GM21367 (cell line): ENCODE measurements at regions not wholly inside any gene's neighbourhood (a gene's known extent, or its start where the extent isn't known, plus 50 kb on each side); places are given as distances from the start of the nearest gene placed in this dataset.

Experiments used
- ATAC-seq: cut with Tn5 transposase; IDR thresholded peaks from one replicate; pipeline ENCODE4 v1.9.1; 2021; ENCODE audit not compliant: unreplicated experiment

DNA sequence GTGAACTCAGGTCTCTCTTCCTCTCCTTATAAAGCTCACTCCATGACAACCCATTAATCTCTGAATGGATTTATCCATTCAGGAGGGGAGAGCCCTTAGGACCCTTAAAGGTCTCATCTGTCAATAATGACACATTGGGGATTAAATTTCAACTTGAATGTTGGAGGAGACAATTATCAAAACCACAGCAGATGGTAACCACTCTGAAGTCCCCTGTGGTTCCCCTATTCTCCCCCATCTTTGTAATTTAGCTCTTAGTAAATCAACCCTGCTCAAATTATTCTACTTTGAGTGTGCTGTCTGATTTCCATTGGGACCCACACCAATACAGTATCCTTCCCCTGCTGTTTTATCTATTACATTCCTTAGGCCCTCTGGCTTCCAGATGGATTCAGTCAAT is 72.0 kb upstream of the RAI14 start:
- no peak for ATAC-seq

DNA sequence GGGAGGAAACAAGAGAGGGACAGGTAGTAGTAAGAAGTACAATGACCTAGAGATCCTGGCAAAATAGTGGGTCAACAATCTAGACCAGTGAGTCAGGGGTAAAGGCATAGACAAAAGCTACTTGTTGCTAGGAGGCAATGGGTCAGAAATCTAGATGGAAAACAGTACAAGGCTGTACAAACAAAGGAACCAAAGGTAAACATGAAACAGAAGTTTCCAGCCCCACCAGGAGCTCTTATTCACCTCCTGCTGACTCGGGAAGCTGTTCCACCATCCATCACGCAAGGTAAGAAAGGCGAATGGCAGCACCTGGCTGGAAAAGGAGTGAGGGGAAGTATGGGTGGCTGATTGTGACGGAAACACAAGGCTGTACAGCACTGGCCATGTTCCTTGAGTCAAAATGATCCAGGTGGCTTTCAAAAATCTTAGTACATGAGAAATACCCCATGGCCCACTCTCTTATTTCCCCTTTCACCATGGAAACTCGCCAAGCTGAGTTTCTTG is 70.5 kb upstream of the RAI14 start:
- ATAC-seq, result no peak

DNA sequence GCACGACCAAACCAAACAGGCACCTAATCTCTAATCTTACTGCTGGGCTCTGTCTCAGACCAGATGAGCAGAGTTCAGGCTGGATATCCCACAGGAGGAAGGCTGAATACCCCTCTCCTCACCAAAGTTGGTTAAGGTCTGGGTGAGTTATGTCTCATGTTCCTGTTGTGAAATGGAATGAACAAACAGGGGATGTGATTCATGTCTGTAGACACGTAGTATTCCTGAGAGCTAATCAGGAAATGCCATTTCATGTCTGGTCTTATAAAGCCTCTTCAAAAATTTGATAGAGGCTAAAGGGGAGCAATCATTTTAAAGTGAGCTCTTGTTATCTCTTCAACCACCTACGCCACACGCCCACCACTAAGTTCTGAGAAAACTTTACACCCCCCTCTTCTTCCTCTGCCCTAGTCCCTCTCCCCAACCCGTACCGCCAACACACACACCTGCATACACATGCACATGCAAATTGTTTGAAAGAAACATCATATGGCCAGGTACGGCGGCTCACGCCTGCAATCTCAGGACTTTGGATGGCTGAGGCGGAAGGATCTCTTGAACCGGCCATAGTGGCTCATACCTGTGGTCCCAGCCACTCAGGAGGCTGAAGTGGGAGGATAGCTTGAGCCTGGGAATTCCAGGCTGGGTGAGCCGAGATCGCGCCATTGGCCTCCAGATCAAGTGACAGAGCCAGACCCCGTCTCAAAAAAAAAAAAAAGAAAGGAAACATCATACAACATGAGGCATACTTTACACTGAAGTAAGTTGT is 69.8 kb upstream of the RAI14 start:
- ATAC-seq, result no peak

DNA sequence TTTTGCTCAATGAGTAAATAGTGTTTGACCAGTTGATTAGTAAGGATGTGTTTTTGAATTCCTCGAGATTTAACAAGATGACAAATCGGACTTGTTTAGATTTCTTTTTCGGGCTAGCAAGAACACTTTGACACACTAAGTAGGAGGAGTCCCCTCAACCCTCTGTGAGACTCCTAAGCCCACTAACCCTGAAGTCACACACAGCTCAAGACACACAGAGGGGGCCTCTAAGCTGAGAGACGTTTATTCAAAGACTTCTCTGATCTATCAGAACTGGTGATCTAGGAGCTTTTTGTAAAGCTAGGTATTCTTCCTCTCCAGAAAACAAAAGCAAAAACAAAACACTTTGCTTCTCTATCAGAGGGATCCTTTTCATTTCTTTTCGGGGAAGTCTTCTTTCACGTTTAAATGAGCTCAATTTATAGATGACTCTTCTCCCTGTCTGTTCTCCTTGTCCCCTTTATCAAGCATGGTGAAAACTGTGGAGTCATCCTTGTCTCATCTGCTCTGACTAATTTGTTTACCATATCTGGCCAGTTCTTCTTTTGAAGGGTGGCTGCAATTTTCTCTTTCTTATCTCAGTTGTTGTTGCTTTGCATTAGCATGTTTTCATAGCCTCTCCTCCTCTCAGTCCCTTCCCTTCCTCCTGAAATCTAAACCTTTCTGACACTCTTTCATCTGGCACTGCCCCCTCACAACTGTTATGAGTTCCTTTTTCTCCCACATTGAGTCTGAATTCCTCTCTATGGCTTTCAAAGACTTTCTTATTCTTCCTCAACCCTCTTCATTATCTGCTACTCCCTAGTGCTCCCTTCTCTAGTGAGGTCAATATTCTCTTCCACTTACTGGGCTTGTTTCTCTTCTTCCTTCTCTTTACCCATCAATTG is 68.5 kb upstream of the RAI14 start:
- no peak for ATAC-seq

DNA sequence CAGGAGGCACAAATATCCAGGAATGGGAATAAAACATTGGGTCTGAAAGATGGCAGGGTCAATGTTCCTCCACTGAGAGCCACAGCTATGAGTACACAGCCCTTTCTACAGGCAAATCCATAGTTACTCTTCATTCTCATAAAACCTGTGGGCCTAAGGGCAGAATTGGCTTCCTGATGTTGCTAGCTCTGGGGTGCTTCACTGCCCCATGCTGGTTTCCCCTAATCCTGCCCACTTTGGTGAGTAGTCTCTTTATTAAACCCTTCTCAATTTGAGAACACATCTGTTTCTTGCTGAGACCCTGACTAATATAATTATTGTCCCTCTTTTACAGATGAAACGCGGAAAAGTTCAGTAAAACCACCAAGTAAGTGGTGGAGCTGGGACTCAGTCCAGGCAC is 66.3 kb upstream of the RAI14 start:
- no peak for ATAC-seq

DNA sequence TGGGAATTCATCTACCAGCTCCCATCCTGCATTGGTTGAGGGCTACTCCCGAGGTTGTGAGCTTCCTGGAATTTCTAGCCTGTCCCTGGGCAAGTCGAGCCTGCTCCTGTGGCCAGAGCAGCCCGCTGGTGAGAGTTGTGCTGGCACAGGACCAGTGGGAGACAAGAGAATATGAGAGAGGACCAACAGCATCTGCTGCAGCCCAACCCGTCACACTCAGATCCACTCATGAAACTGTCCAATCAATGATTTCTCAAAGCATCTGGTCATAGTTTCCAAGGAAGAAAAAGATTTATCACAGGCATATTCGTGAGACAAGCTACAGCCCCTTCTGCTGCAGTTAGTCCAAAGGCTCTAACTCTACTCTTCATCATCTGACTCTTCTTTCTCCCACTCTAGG is 64.4 kb upstream of the RAI14 start:
- no peak for ATAC-seq

DNA sequence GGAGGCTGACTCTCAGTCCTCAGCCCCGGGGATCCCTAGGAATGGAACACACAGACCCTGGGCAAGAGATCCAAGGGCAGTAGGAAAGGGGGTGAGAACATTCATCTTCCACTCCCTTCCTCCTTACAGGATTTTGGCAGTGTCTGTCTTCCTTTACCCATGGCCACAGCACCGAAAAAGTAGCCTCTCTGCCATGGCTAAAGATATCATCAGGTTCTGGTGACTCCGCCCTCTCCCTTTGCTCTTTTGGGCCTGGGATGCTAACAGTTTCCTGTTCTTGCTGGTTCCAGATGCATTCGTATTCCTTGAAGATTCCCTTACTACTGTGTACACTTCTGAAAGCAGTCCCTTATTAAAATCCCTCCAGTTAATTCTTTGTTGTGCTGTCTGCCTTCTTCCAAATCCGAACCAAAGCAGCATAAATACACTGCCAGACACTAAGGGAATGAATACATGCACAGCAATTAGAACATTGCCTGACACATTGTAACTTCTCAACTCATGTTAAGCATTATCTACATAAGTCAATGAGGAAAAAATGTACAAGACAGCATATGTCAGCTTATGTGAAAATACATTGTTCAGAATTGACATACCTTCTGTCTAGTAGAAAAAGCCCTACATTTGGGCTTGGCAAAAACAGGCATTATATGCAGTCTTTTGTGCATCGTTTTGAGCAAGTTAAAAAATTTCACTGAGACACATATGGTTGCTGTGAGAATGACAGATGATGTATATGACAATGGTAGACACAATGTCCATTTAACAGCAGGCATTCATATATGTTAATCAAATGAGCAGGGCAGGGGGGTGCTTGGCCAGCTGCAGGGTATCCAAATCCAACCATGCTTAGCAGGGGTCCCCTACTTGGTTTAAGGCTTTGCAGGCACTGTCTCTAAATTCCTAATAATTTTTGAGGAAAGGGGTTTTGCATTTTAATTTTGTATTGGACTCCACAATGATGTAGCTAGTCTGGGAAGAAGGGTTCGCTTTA is 58.8 kb upstream of the RAI14 start:
- ATAC-seq, result no peak

DNA sequence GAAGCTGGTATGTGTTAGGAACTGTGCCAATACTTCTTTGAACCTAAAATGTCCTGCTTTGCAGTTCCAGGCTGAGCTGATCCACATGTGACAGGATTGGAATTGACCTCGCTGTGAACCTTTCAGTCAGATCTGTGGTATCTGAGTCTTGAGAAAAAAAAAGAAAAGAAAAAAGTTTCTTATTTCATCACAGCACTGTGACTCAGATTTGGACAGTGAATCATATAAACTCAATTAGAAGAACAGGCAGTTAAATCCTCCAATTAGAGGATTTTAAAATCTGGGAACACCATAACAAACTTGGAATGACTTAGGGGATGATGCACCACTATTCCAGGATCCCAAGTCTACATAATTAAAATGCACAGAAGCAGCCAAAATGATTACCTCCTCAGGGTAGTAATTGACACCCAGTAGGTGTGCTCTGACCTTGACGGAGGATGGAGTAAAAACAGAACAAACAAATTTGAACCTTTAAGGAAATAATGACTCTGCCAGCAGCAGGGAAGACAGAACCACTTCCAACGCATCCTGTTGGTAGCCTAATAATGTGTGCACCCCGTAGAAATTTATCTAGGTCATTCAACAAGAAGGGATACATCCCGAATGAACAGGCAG is 57.8 kb upstream of the RAI14 start:
- ATAC-seq, result no peak

DNA sequence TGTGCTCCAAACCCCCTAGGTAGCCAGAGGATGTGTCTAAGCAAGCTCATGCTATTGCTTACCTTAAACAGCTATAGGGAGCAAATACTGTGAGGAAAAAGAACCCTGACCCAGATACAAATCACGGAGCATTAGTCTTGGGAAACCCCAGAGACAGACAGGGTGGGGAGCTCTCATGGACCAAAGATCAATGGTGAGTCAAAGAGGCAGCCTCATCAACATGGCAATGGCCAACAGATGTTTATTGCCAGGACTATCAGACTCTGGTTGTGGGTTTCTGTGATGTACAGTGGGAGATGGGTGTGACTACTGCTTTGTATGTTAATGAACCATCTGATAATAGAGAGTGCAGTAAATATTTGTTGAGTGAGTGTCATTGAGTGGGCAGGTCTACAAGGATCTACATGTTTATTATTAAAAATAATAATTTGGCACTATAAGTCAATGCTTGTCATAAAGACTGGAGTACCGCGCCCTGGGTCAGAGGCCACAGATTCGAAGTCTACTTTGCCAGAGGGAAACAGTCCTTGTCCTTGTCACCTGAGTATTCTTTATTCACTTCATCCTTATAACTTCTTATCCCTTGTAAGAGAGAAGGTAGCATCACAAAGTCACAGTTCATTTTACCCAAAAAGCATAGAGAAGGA is 56.5 kb upstream of the RAI14 start:
- ATAC-seq, result no peak

DNA sequence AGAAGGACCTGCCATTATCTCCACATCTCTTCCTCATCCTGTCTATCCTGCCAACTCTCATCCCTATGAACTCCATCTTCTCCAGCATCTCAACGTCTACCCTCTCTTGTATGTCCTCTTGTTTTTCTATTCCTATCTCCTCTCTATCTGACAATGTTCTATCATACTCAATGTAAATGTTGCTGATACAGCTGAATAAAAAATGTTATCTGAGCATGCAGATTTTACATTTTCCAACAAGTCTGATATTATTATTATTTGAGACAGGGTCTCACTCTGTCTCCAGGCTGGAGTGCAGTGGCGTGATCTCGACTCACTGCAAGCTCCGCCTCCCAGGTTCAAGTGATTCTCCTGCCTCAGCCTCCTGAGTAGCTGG is 56.0 kb upstream of the RAI14 start:
- ATAC-seq, result no peak

DNA sequence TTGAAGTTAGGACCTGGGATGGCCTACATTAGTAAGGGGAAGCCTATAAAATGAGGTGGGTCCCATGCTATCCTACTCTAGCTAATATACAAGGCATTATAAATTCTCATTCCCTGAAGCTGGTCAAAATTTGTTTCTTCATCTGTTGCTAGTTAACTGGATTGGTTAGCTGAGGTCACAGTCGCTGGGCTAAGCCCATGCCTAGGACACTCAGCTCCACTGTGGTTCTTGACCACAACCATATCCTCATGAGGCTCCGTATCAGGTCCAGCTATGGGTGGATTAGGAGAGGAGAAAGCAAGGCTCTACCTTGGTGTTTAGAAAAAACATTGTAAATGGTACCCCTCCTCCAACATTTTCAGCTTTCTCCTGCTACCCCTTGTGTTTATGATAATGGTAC is 52.8 kb upstream of the RAI14 start:
- ATAC-seq, result no peak

DNA sequence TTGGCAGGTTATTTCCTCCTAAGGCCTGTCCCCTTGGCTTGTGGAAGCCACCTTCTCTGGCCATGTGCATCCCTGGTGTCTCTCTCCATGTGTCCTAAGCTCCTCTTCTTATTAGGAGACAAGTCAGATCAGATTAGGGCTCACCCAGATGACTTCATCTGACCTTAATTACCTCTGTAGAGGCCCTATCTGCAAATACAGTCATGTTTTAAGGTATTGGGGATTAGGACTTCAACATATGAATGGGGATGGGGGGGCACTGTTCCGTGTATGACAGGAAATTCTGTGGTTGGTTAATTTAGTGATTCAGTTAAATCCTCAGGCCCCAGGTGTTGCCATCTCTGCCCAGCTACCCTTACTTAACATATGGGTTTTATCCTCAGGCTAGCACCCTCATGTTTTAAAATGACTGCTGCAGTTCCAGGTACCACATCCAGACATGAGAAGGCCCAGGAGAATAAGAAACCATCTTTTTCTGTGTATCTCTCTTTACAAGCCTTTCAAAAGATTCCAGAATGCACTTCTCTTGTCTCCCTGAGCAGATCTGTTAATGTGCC is 51.9 kb upstream of the RAI14 start:
- ATAC-seq, result no peak

DNA sequence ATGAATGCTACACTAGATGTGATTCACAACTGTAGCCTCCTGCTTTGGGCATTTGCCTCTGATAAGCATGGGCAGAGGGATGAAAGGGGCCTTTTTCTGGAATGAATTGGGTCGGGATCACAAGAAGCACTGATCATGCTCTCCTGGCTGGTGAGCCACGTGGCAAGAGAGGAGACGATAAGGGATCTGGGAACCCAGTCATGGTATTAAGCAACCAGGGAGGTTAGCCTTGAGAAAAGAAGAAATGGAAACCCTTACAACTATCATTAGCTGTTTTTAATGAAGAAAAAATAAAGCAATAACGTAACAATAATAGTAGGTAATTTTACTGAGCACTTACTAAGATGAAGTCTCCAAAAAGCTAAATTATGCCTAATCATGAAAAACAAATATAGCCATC is 50.0 kb upstream of the RAI14 start:
- ATAC-seq, result no peak
